Hematopoietic multipotent progenitor cell treated with erythropoietin and hydrocortisone succinate and interleukin-3 and kit ligand, for 4 days (in vitro differentiated cells): ENCODE measurements at regions not wholly inside any gene's neighbourhood (a gene's known extent, or its start where the extent isn't known, plus 50 kb on each side); places are given as distances from the start of the nearest gene placed in this dataset.
A peak's percentile ranks its signal among the peaks of the same experiment; 100 is the strongest.
"Not testable (repeated sequence)": the region's sequence is repeated elsewhere in the genome, so short reads cannot be mapped to it uniquely, and the experiment has no call there.

Source experiments
- DNase-seq: peaks from one replicate; pipeline ENCODE4 v3.0.0-alpha.2; 2015

GRCh38 chr6:11425876-11426275 lies 111.7 kb upstream of the TMEM170B start:
- DNase-seq = no peak

GRCh38 chr6:11425431-11425871 lies 112.1 kb upstream of the TMEM170B start:
- no peak for DNase-seq

GRCh38 chr6:11424395-11425034 lies 113.0 kb upstream of the TMEM170B start:
- DNase-seq = no peak

- no peak for DNase-seq
Measured at GRCh38 chr6:11423667-11424066, 113.9 kb upstream of the TMEM170B start.

- DNase-seq = no peak
Measured at GRCh38 chr6:11423072-11423471, 114.5 kb upstream of the TMEM170B start.

GRCh38 chr6:11419763-11420453 lies 117.6 kb upstream of the TMEM170B start:
- no peak for DNase-seq

- DNase-seq = no peak
Measured at GRCh38 chr6:11418290-11418905, 119.2 kb upstream of the TMEM170B start.

GRCh38 chr6:11416936-11417576 lies 120.5 kb upstream of the TMEM170B start:
- DNase-seq = no peak

GRCh38 chr6:11416099-11416935 lies 121.2 kb upstream of the TMEM170B start:
- not testable (repeated sequence) for DNase-seq

GRCh38 chr6:11415557-11415956 lies 122.0 kb upstream of the TMEM170B start:
- DNase-seq = no peak

- DNase-seq = no peak
Measured at GRCh38 chr6:11414176-11414963, 123.2 kb upstream of the TMEM170B start.

- DNase-seq = no peak
Measured at GRCh38 chr6:11413728-11414127, 123.8 kb upstream of the TMEM170B start.

- DNase-seq = no peak
Measured at GRCh38 chr6:11413117-11413687, 124.3 kb upstream of the TMEM170B start.

GRCh38 chr6:11412616-11413015 lies 124.9 kb upstream of the TMEM170B start:
- no peak for DNase-seq

GRCh38 chr6:11412011-11412424 lies 125.5 kb upstream of the TMEM170B start:
- no peak for DNase-seq

- no peak for DNase-seq
Measured at GRCh38 chr6:11411593-11411992, 126.0 kb upstream of the TMEM170B start.

GRCh38 chr6:11410539-11411307 lies 126.8 kb upstream of the TMEM170B start:
- no peak for DNase-seq

- DNase-seq = no peak
Measured at GRCh38 chr6:11409371-11409770, 128.2 kb upstream of the TMEM170B start.

GRCh38 chr6:11407414-11407813 lies 130.1 kb upstream of the TMEM170B start:
- DNase-seq = no peak

GRCh38 chr6:11404838-11405237 lies 132.7 kb upstream of the TMEM170B start:
- DNase-seq = peak; percentile 39

- no peak for DNase-seq
Measured at GRCh38 chr6:11404081-11404480, 133.5 kb upstream of the TMEM170B start.
